ENCODE measurements at regions not wholly inside any gene's neighbourhood (a gene's known extent, or its start where the extent isn't known, plus 50 kb on each side); places are given as distances from the start of the nearest gene placed in this dataset.

DNA sequence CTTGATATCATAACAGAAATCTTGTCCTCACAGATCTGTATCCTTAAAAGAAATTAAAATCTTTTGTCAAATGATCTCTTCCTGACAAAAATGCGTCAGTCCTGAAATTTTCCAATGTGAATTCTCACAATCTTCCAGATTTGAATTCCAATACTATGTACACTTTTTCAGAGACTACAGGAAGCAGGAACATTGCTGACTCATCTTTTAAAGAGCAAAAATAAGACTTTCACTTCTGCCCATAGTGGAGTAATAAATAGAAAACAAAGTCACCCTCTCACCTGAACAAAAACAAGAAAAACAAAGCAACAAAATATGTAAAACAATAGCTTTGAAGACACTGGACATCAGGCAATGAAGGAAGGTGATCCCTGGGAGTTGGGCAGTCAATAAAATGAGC is 167.0 kb upstream of the IPO5 start:
- no peak overlapping the region for H2BK5ac ChIP-seq (ENCODE audit: low read depth, low read length)
- H4K8ac ChIP-seq (ENCODE audit: extremely low read depth, insufficient read depth, low read length), result no peak overlapping the region
- no peak overlapping the region for H3K4ac ChIP-seq (replicated peaks; ENCODE audit: insufficient read length, low read depth, low read length)
- no peak overlapping the region for H2AK5ac ChIP-seq (ENCODE audit: low read depth, low read length)
- no peak overlapping the region for H2AFZ ChIP-seq (ENCODE audit: low read length)
- H3K4me2 ChIP-seq (ENCODE audit: insufficient read depth in 1 of 2, low read depth in 2 of 2, low read length in 2 of 2), result no peak overlapping the region
- H3K56ac ChIP-seq (replicated peaks; ENCODE audit: insufficient read length, low read depth, low read length), result no peak overlapping the region
- H3K9me3 ChIP-seq (ENCODE audit: insufficient read depth in 2 of 2, low read depth in 1 of 2, low read length in 1 of 2), result peaks cover 4 to 7% of the 10 kb centered on the region in 2 experiments; a peak in 1 of 4 replicates
- WGBS, 2 experiments (ENCODE audit: extremely low coverage in 1 of 2, insufficient coverage in 1 of 2, insufficient read length in 1 of 2, insufficient replicate concordance in 2 of 2, low coverage in 1 of 2, low lambda C conversion rate in 2 of 2, missing lambda C conversion rate in 1 of 2), result 83% methylated on average over 1 of the region's 1 CpG; no CpG with 5 or more reads in 1 of the 2 experiments
- H2BK20ac ChIP-seq (ENCODE audit: low read length), result no peak overlapping the region
- no peak overlapping the region for H2BK15ac ChIP-seq (ENCODE audit: low read length)
- H3K79me2 ChIP-seq (ENCODE audit: control insufficient read depth in 1 of 2, insufficient read depth in 2 of 2, low read length in 2 of 2), result no peaks in the 10 kb centered on the region; a peak in 1 of 4 replicates
- POLR2A ChIA-PET (ENCODE audit: partially characterized antibody), result no interaction called here
- H3K23me2 ChIP-seq (ENCODE audit: low read depth, low read length), result no peaks in the 10 kb centered on the region
- H3K23ac ChIP-seq (ENCODE audit: insufficient read length), result no peak overlapping the region
- no peaks in the 10 kb centered on the region for H3K4me1 ChIP-seq (replicated peaks in 1 of 4; ENCODE audit: control insufficient read depth in 3 of 4, insufficient read depth in 4 of 4, low read length in 3 of 4)
- no peaks in the 10 kb centered on the region for H4K20me1 ChIP-seq (replicated peaks in 1 of 2; ENCODE audit: control insufficient read depth in 1 of 2, insufficient read depth in 2 of 2, low read length in 2 of 2)
- DNase-seq (ENCODE audit: low read depth in 1 of 2, low spot score in 2 of 2), result no peak
- H3K27me3 ChIP-seq (replicated peaks in 1 of 4; ENCODE audit: control insufficient read depth in 3 of 4, extremely low read depth in 1 of 4, insufficient read depth in 3 of 4, low read length in 3 of 4), result no peaks in the 10 kb centered on the region
- no peak overlapping the region for H3K4me3 ChIP-seq (ENCODE audit: extremely low read depth in 1 of 4, insufficient read depth in 2 of 4, low read depth in 3 of 4, low read length in 4 of 4)
- H4K91ac ChIP-seq (replicated peaks; ENCODE audit: insufficient read length, low read length), result no peak overlapping the region
- no peak overlapping the region for H3K18ac ChIP-seq (ENCODE audit: extremely low read depth, low read length)
- no peak overlapping the region for H3K14ac ChIP-seq (ENCODE audit: insufficient read length)
- H4K5ac ChIP-seq (ENCODE audit: insufficient read length, low read depth, low read length), result no peak overlapping the region
- H3K79me1 ChIP-seq (ENCODE audit: low read depth, low read length), result no peaks in the 10 kb centered on the region
- CTCF ChIA-PET (ENCODE audit: partially characterized antibody), result interaction anchor here (0.8 to 1.1 kb wide), 2 partner anchors 12 to 14 kb away, joined by 3 read pairs; no protein-coding TSS in a partner anchor
- no peak overlapping the region for H2BK120ac ChIP-seq (replicated peaks; ENCODE audit: low read depth, low read length)
- no peak overlapping the region for H3K27ac ChIP-seq (ENCODE audit: low read depth, low read length)
- no peaks in the 10 kb centered on the region for H3K36me3 ChIP-seq (ENCODE audit: control insufficient read depth in 2 of 4, insufficient read depth in 4 of 4, low read length in 3 of 4)
- FAIRE-seq, result no peak
- H3K9ac ChIP-seq (replicated peaks in 1 of 4; ENCODE audit: extremely low read depth in 1 of 4, low read depth in 3 of 4, low read length in 3 of 4), result no peak overlapping the region
- H2BK12ac ChIP-seq (ENCODE audit: low read depth, low read length), result no peak overlapping the region
- no peak for TF ChIP-seq CHD2 (IDR thresholded peaks at IDR 0.05; ENCODE audit: low read length)
- no peak for TF ChIP-seq CHD1 (IDR thresholded peaks at IDR 0.05; ENCODE audit: low read depth, low read length)
- no peak for TF ChIP-seq POLR2AphosphoS5 (IDR thresholded peaks at IDR 0.05; ENCODE audit: low read depth, low read length)
- TF ChIP-seq NANOG (IDR thresholded peaks at IDR 0.05; ENCODE audit: insufficient read depth, low read depth, low read length, poor library complexity, severe bottlenecking), result no peak
- TF ChIP-seq, protein P1, sequence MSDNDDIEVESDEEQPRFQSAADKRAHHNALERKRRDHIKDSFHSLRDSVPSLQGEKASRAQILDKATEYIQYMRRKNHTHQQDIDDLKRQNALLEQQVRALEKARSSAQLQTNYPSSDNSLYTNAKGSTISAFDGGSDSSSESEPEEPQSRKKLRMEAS (IDR thresholded peaks at IDR 0.05), result no peak
- TF ChIP-seq EP300 (IDR thresholded peaks at IDR 0.05; ENCODE audit: borderline replicate concordance in 1 of 2, low read depth in 2 of 2, low read length in 2 of 2), result no peak
- no peak for TF ChIP-seq KDM1A (IDR thresholded peaks at IDR 0.05; ENCODE audit: borderline replicate concordance, low read length)
- no peak for TF ChIP-seq FOSL1 (IDR thresholded peaks at IDR 0.05; ENCODE audit: insufficient read depth, low read depth, low read length)
- TF ChIP-seq SIRT6 (IDR thresholded peaks at IDR 0.05; ENCODE audit: low read length), result no peak
- no peak for TF ChIP-seq TEAD4 (IDR thresholded peaks at IDR 0.05; ENCODE audit: low read depth, low read length)
- TF ChIP-seq CTBP2 (IDR thresholded peaks at IDR 0.05; ENCODE audit: borderline replicate concordance, insufficient read depth, insufficient read length, low read length), result no peak
- TF ChIP-seq ZNF274 (IDR thresholded peaks at IDR 0.05; ENCODE audit: borderline replicate concordance, extremely low read depth, low read length), result no peak
- TF ChIP-seq SP1 (IDR thresholded peaks at IDR 0.05; ENCODE audit: low read depth, low read length), result no peak
- TF ChIP-seq NRF1 (IDR thresholded peaks at IDR 0.05; ENCODE audit: low read depth, low read length), result no peak
- TF ChIP-seq, protein P2, sequence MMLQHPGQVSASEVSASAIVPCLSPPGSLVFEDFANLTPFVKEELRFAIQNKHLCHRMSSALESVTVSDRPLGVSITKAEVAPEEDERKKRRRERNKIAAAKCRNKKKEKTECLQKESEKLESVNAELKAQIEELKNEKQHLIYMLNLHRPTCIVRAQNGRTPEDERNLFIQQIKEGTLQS (IDR thresholded peaks at IDR 0.05; ENCODE audit: insufficient read depth, low read depth, low read length), result no peak
